ENCODE measurements at regions not wholly inside any gene's neighbourhood (a gene's known extent, or its start where the extent isn't known, plus 50 kb on each side); places are given as distances from the start of the nearest gene placed in this dataset.

DNA sequence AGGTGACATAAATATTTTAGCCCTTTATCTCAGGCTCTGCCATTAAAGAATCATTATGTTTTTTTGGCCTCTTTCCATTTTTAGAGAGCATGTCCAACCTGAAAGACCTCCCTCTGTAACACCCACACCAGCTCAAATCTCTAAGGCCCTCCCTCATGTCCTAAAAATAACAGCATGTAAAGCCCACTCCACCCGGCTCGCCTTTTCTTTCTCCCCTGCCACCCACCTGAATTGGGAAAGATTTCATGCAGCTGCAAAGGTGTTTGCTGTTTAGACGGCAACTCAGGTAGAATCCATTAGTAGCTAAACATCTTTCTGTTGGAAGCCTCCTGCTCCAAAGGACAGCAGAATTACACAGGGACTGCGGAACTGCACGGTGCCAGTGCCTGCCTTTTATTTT is 79.9 kb downstream of the DMRTA2 start:
- DNase-seq (no peak), ATAC-seq (no peak)
- Histone ChIP-seq H3K36me3 (replicated peaks in 1 of 2; ENCODE audit: insufficient read depth in 1 of 2, low read depth in 2 of 2) (no peaks in the 10 kb centered on the region), H3K27me3 (no peaks in the 10 kb centered on the region), H3K4me1 (no peaks in the 10 kb centered on the region), H3K4me3 (no peak overlapping the region), H3K27ac (no peak overlapping the region), H3K9me3 (no peaks in the 10 kb centered on the region)
- no peak for TF ChIP-seq CTCF (IDR thresholded peaks at IDR 0.05)
- no peak for TF ChIP-seq POLR2A (IDR thresholded peaks at IDR 0.05)
- 54 to 59% methylated on average over 5 of the region's 5 CpGs for WGBS, 2 donors
- intact Hi-C loops (cut with DNase I) = no loop called here

DNA sequence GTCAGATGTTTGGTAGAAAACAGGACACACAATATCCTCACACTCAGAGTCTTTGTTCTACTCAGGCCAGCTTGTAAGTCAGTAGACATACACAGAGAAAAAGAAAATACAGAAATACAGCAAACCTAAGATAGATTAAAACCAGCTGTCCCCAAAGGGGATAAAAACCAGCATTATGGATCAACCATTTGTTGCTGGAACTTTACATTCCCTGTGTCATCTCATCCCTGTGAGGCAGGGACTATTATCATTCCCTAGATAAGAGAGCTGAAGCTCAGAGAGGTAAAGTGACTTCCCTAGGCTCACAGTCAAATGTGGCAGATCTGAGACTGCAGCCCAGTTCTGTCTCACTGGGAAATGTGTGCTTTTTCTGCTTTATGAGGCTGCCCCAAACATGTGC is 80.7 kb downstream of the DMRTA2 start:
- intact Hi-C loops (cut with DNase I) = no loop called here
- no peaks in the 10 kb centered on the region for H3K9me3 ChIP-seq
- no peaks in the 10 kb centered on the region for H3K27me3 ChIP-seq
- H3K27ac ChIP-seq = no peak overlapping the region
- ATAC-seq (no peak), DNase-seq (no peak)
- H3K4me1 ChIP-seq = no peaks in the 10 kb centered on the region
- no peak overlapping the region for H3K4me3 ChIP-seq
- H3K36me3 ChIP-seq (replicated peaks in 1 of 2; ENCODE audit: insufficient read depth in 1 of 2, low read depth in 2 of 2) = no peaks in the 10 kb centered on the region
- TF ChIP-seq POLR2A (IDR thresholded peaks at IDR 0.05) = no peak
- no peak for TF ChIP-seq CTCF (IDR thresholded peaks at IDR 0.05)

GRCh38 chr1:50335036-50335435 is 88.2 kb downstream of the DMRTA2 start:
- TF ChIP-seq POLR2A (IDR thresholded peaks at IDR 0.05) (no peak), CTCF (IDR thresholded peaks at IDR 0.05) (no peak)
- no peak overlapping the region for H3K4me3 ChIP-seq
- DNase-seq (no peak), ATAC-seq (no peak)
- no peak overlapping the region for H3K27ac ChIP-seq
- H3K27me3 ChIP-seq = no peaks in the 10 kb centered on the region
- intact Hi-C loops (cut with DNase I) = no loop called here
- peaks cover 13% of the 10 kb centered on the region for H3K4me1 ChIP-seq
- no peaks in the 10 kb centered on the region for H3K9me3 ChIP-seq
- no peaks in the 10 kb centered on the region for H3K36me3 ChIP-seq (replicated peaks in 1 of 2; ENCODE audit: insufficient read depth in 1 of 2, low read depth in 2 of 2)
- 44 to 64% methylated on average over 5 of the region's 5 CpGs for WGBS, 2 donors

- DNase-seq (peak; percentile 52 to 67 (median 58)), ATAC-seq (peak; percentile 72)
- TF ChIP-seq POLR2A (IDR thresholded peaks at IDR 0.05) (no peak), CTCF (IDR thresholded peaks at IDR 0.05) (peak; percentile 13 to 61 (median 32))
- no peaks in the 10 kb centered on the region for H3K27me3 ChIP-seq
- no peak overlapping the region for H3K27ac ChIP-seq
- H3K9me3 ChIP-seq = no peaks in the 10 kb centered on the region
- WGBS, 2 donors = 7 to 80% methylated on average over 1 to 36 of the region's 37 CpGs
- H3K36me3 ChIP-seq (replicated peaks in 1 of 2; ENCODE audit: insufficient read depth in 1 of 2, low read depth in 2 of 2) = no peaks in the 10 kb centered on the region
- intact Hi-C loops (cut with DNase I) = no loop called here
- H3K4me1 ChIP-seq = peaks cover 13% of the 10 kb centered on the region
- H3K4me3 ChIP-seq = peak overlapping the region in 1 of 2 donors; percentile 26
Observed at GRCh38 chr1:50333595-50333974, 89.7 kb downstream of the DMRTA2 start.

DNA sequence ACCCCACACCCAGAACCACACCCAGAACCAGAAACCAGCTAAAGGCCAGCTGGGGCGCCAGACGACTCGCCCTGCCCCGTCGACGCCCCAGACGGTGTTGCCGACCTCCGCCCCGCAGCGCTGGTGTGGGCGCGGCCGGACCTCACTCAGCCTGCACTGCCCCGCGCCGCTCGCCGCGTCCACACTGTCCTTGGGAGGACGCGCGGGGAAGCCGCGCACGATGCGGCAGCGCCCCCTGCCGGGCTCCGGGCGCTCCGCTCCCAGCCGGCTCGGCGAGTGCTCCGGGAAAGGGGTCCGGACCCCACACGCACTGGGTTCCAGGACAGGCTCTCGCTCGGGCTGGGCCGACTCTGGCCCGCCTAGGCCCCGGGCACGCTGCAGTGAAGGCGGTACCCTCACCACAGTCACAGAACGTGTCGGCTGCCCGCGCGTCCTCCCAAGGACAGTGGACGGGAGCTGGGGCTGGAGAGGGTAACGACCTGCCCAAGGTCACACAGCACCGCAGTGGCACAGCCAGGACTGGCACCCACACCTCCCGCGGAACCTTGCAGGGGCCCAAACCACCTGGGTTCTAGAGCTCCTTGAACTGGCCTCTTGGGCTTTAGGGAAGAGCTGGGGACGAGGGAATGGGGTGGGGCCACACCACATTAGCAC is 90.2 kb downstream of the DMRTA2 start:
- Histone ChIP-seq H3K36me3 (replicated peaks in 1 of 2; ENCODE audit: insufficient read depth in 1 of 2, low read depth in 2 of 2) (no peaks in the 10 kb centered on the region), H3K4me3 (peak overlapping the region in 1 of 2 donors; percentile 26), H3K9me3 (no peaks in the 10 kb centered on the region), H3K4me1 (peaks cover 13% of the 10 kb centered on the region), H3K27ac (no peak overlapping the region), H3K27me3 (no peaks in the 10 kb centered on the region)
- TF ChIP-seq POLR2A (IDR thresholded peaks at IDR 0.05) (no peak), CTCF (IDR thresholded peaks at IDR 0.05) (peak; percentile 66 to 88 (median 83))
- DNase-seq (peak; percentile 51 to 60 (median 52)), ATAC-seq (peak; percentile 88)
- WGBS, 2 donors = 2 to 4% methylated on average over 4 to 55 of the region's 56 CpGs
- intact Hi-C loops (cut with DNase I) = no loop called here
